ENCODE measurements at regions not wholly inside any gene's neighbourhood (a gene's known extent, or its start where the extent isn't known, plus 50 kb on each side); places are given as distances from the start of the nearest gene placed in this dataset.

DNA sequence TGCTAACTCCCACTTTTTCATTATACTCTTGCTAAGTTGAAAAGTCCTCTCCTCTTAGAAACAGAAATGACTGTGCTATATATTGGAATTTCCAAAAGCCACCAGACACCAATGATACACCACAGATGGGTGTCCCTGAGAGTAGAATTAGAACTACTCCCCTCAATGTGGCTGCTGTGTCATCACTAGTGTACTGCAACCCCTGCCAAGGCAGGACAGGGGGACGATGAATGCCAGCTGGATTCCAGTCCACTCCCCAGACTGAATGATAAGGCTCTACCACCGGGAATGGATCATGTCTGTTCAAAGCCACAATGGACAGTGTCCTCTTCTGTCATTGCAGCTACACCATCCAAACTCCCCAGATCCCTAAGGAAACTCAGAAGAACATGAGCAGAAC is 69.7 kb upstream of the EDNRB start:
- no peak for DNase-seq

DNA sequence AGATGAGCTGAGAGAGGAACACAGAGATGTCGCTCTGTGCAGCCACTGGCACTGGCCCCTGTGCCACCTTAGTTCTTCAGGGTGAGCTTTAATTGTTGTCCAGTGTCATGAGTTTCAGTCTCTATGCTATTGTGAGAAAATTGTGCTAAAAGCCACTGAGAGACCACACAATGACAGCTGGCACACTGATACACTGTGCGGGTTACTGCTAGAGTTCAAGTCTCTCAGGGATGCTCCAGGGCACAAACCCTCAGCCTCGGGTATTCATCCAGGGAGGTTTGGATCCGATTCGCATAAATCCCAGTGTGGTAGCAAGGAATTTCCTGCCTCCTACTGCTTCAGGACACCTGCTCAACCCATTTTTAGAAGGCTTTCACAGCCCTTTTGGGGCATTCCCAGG is 68.1 kb upstream of the EDNRB start:
- no peak for DNase-seq

DNA sequence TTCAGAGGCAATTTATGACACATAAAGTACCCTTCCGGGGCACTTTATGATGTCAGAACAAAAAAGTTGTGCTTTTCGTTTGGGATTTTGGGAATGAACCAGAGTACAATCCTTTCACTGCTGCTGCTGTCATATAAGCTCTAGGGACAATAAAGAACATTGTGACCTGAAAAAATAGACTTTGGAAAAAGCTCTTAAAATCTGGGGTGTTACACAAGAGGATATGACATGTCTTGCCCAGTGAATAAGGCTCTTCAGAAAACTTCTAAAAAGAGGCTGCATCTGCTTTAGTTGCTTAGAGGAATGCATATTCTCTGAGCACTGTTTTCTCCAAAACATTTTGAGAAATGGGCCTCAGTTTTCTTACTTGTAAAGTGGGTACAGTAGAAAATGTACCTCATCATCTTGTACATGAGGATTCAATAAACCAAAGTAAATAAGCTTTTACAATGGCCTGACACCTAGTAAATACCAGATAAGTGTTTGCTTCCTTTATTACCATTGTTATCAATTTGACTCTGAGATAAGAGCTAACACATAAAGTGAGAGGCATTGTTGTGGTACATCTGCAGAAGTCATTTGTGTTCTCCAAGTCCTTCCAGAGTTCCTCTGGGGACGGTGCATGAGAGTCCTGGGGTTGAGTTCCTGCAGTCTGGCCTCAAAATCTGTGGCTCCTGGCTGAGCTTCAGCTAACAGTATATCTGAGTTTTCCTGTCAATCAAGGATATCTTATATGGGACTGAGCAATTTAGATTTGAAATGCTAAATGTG is 67.4 kb upstream of the EDNRB start:
- DNase-seq = no peak

DNA sequence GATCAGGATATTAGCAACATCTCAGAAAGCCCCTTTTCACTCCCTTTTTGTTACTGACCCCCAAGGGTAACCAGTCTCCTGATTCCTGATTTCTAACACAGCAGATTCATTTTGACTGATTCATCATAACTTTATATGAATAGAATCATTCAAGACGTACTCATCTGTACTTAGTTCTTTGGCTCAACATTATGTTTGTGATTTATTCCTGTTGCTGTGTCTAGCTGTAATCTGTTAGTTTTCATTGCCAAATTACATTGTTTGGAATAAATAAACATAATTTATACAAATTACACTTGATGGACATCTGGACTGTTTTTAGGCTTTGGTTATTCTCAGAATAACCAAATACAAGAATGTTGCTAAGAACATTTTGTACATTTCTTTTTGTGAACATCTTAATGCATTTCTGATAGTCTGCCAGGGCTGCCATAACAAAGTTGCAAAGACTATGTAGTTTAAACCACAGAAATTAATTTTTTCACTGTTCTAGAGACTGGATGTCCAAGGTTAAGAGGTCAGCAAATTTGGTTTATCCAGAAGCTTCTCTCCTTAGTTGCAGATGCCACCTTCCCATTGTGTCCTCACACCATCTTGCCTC is 62.8 kb upstream of the EDNRB start:
- no peak for DNase-seq

DNA sequence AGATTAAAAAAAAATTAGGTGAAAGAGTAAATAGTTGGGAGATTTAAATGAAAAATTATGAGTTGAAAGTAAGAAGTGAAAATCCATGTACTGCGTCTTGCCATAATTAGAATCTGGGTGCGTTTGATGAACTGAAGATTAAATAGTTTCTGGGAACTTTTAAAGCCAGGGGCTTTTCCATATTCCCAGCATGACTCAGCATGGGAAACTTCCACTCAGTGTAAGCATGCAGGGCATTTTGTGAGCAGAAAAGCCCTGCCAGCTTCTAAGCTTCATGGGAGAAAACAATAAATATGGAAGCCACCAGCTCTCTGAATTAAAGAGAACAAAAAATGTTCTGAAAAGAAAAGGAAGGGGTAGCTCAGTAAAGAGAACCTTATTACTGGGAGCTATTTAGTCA is 62.0 kb upstream of the EDNRB start:
- DNase-seq = no peak

DNA sequence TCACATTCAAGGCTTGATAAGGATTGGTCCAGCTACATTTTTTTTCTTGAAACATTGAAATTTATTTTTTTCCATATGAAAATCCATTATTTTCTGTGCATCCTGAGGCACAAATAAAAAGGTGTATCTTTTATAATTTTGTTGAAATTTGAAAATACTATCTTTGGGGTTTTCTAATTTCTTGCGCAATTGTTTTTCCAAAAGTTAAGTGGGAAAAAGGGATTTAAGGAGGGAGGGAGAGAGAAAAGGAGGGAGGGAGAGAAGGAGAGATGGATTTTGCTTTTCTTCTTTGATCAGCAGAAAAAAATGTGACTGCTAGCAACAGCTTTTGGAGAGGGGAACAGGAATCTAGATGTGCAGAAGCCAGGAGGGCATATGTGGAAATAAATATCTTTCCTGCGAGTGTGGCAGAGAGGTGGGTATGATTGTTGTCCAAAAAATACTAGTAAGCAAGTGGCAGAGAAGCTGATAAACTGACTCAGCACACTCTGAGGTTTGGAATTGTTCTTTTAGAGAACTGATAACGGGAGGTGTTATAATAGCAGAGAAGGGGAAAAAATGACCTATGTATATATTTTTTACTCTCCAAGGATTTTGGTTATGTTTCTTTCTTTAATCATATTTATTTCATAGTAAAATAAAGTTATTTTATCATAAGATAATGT is 61.2 kb upstream of the EDNRB start:
- DNase-seq = no peak

DNA sequence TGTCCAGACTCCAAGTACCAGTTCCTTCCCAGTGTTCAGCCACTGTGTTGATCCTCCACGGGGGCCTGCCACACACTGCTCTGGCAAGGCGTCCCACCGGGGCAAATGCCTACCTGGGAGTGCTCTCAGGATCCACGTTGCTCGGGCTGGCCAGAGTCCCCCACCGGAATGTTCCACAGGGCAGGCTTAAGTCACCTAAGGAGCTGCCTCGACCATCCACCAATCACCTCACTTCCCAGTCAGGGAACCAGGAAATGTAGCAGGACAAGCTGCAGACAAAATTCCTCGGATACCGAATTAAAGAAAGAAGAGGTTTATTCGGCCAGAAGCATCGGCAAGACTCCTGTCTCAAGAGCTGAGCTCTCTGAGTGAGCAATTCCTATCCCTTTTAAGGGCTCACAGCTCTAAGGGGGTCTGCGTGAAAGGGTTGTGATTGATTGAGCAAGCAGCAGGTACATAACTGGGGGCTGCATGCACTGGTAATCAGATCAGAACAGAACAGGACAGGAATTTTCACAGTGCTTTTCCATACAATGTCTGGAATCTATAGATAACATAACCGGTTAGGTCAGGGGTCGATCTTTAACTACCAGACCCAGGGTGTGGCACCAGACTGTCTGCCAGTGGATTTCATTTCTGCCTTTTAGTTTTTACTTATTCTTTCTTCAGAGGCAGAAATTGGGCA is 56.9 kb upstream of the EDNRB start:
- DNase-seq = no peak

DNA sequence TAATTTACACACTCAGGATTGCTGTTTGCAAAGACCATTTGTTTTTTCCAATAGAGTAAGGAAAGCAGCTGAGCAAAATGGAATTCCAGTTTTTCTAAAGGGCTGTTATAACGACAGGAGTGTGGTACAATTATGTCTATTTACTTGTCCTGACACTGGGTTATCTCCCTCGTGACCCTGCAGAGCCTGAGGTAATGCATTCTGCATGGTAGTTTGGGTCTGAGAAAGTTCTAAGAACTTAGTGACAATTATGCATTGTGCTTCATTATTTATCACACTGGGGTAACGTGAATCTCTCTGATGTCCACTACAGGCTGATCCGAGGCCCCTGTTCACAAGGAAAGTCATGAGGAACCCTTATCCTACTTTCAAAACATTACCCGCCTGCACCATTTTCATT is 50.7 kb upstream of the EDNRB start:
- no peak for DNase-seq

All from NCI-H524 (cell line).